ENCODE measurements at regions not wholly inside any gene's neighbourhood (a gene's known extent, or its start where the extent isn't known, plus 50 kb on each side); places are given as distances from the start of the nearest gene placed in this dataset.

DNA sequence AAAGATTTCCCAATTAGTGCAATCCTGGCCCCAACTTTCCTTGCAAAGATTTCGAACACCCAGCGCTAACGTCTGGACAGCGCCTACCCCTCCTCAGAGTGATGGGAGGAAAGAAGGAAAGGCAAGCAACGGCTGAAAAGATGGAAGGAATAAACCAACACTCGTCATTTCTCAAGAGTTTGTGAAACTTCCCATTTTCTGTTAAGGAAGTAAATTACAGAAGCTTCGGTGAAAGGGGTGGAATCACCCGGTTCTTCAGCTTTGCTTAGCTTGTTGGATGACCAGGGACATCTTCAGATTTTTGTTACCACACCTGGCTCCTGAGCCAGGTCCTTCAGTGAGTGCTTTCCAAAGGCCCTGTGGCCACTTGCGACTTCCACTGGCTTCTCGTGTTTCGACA lies 313.1 kb downstream of the SKIDA1 start:
- TF ChIP-seq, protein P1, sequence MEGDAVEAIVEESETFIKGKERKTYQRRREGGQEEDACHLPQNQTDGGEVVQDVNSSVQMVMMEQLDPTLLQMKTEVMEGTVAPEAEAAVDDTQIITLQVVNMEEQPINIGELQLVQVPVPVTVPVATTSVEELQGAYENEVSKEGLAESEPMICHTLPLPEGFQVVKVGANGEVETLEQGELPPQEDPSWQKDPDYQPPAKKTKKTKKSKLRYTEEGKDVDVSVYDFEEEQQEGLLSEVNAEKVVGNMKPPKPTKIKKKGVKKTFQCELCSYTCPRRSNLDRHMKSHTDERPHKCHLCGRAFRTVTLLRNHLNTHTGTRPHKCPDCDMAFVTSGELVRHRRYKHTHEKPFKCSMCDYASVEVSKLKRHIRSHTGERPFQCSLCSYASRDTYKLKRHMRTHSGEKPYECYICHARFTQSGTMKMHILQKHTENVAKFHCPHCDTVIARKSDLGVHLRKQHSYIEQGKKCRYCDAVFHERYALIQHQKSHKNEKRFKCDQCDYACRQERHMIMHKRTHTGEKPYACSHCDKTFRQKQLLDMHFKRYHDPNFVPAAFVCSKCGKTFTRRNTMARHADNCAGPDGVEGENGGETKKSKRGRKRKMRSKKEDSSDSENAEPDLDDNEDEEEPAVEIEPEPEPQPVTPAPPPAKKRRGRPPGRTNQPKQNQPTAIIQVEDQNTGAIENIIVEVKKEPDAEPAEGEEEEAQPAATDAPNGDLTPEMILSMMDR (IDR thresholded peaks at IDR 0.05; ENCODE audit: extremely low read depth, insufficient read depth, missing control alignments): no peak
- DNase-seq (ENCODE audit: low spot score): no peak
- in situ Hi-C loops (cut with MboI; ENCODE audit: low pct_unique_long_range_greater_than_20kb, low sequenced_read_pairs, unreplicated experiment): no loop called here

DNA sequence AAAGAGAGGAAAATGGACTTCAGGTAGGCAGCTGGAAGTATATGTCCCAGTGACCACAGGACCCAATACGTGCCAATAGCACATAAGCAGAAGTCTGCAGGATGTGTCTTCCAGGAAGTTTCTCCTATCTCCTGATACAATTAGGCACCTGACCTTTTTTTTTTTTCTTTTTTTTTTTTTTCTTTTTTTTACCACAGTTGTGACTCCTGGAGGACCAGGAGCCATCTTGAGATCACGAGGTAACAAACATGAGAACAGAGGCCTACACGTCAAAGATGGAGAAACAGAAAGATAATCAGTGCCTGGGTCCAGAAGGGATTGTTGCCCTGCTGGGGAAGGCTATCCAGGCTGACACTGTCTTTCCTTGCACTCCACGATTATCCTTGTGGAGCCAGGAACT lies 312.4 kb upstream of the NEBL start:
- in situ Hi-C loops (cut with MboI; ENCODE audit: low pct_unique_long_range_greater_than_20kb, low sequenced_read_pairs, unreplicated experiment): no loop called here
- TF ChIP-seq, protein P1 (IDR thresholded peaks at IDR 0.05; ENCODE audit: extremely low read depth, insufficient read depth, missing control alignments): no peak
- DNase-seq (ENCODE audit: low spot score): no peak

DNA sequence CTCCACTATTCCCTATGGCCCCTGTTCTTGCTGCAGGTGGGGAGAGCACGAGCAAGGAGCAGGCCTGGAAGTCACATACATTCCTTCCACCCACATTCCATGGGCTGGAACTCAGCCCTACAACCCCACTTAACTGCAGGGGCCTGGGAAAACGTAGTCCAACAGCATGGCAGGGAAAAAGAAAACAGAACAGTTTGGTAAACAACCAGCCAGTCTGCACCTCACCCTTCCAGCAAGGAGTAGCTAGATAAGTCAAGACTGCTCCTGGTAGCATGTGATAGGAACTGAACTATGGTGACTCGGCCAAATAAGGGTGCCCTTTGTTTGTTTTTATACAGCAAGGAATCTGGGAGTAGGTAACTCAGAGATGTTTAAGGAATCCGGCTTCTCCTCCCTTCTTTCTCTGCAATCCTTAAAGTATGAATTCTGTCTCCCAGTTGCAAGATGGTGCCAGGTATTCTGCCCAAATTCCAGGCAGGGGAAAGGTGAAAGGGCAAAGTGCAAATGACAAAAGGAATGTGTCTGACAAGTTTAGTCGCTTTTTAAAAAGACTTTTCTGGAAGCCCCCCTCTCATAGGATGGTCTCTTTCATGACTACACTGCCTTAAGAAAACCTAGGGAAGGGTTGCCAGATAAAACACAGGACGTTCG lies 311.7 kb upstream of the NEBL start:
- DNase-seq (ENCODE audit: low spot score): no peak
- in situ Hi-C loops (cut with MboI; ENCODE audit: low pct_unique_long_range_greater_than_20kb, low sequenced_read_pairs, unreplicated experiment): no loop called here
- TF ChIP-seq, protein P1 (IDR thresholded peaks at IDR 0.05; ENCODE audit: extremely low read depth, insufficient read depth, missing control alignments): no peak

DNA sequence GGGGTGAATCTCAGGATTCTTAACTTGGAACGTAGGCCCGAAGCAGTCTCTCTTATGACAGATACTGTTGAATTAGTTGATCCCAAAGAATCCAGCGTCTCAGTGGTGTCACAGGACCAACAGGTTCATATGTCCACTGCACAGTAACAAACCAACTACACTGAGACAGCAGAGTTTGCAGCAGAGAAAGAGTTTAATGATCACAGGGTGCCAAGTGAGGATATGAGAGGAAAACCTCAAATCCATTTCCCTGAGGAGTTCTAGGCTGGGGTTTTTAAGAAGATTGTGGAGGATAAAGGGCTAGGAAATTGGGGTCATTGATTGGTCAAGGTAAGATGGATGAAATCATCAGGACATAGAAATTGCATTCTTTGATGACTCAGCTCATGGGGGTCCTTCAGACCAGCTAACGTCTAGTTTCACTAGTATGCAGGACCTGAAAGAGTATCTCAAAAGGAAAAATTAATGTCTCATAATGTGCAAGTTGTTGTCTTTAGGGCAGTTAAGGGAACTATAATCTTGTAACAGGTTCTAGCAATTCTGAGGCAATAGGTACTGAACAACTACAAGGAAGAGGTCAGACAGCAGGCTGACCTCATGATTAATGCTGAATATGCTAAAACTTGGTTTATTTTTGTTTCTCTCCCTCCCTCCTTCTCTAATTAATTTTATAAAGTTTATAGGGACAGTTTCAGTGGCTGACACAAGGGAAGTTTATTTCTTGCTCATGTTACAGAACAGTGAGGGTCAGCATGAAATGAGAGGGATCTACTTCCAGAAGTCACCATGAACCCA lies 310.9 kb upstream of the NEBL start:
- TF ChIP-seq, protein P1 (IDR thresholded peaks at IDR 0.05; ENCODE audit: extremely low read depth, insufficient read depth, missing control alignments): no peak
- no peak for DNase-seq (ENCODE audit: low spot score)
- in situ Hi-C loops (cut with MboI; ENCODE audit: low pct_unique_long_range_greater_than_20kb, low sequenced_read_pairs, unreplicated experiment): no loop called here

DNA sequence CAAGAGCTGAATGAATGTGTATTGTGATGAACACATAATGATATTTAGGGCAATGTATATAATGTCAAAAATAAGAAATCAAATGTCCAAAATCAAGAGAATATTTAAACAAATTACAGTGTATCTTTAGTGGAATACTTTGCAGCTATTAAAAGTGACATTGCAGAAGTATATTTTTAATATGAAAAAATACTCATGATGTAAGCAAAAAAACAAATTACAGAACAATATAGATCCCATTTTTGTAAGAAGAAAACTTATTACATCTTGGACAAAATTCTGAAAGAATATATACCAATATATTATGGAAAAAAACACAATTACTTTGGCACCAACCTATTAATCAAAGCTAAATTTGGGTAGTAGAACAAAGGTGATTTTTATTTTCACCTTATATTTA lies 308.2 kb upstream of the NEBL start:
- in situ Hi-C loops (cut with MboI; ENCODE audit: low pct_unique_long_range_greater_than_20kb, low sequenced_read_pairs, unreplicated experiment): no loop called here
- TF ChIP-seq, protein P1 (IDR thresholded peaks at IDR 0.05; ENCODE audit: extremely low read depth, insufficient read depth, missing control alignments): no peak

DNA sequence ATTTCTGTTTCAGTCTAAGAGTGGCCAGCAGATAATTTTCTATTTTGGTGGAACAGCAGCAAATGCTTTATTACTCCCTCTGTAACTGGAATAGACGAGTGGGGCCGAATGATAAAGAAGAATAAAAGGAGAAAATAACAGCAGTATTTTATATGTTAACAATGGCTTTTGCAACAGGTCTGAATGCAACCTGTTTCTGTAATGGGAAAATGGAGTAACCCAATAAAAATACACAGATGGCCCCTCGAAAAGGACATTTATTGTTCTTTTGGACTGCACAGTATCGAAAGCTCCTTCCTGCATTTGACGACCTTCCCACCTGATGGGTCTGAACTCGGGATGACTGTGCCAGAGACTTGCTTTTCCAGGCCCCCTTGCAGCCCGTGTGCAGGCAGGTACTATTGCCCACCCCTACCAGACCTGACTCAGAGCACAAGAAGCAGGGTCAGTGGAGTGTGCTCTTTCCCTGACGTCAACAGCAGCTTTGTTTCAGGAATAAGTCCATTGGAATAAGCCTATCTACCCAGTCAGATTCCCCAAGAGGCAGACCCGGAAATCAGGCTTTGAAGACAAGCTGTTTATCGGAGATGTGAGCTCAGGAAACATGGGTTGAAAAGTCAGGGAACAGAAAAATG lies 306.5 kb upstream of the NEBL start:
- in situ Hi-C loops (cut with MboI; ENCODE audit: low pct_unique_long_range_greater_than_20kb, low sequenced_read_pairs, unreplicated experiment): no loop called here
- no peak for DNase-seq (ENCODE audit: low spot score)

More for the DNA sequence above, 308.2 kb upstream of the NEBL start:
- DNase-seq (ENCODE audit: low spot score): no peak

More for the DNA sequence above, 306.5 kb upstream of the NEBL start:
- TF ChIP-seq, protein P1 (IDR thresholded peaks at IDR 0.05; ENCODE audit: extremely low read depth, insufficient read depth, missing control alignments): no peak

Data from GM13977 (cell line).